GM23338 (cell line): ENCODE measurements at regions not wholly inside any gene's neighbourhood (a gene's known extent, or its start where the extent isn't known, plus 50 kb on each side); places are given as distances from the start of the nearest gene placed in this dataset.

ENCODE experiments used
- ATAC-seq: fragments of 200-7000 bp; cut with Tn5 transposase; 3 replicates; pipeline ENCODE4 v1.9.1; 2020
- DNase-seq: peaks from one replicate; pipeline ENCODE4 v3.0.0-alpha.2; 2015; ENCODE audit warnings: low spot score
- H2AFZ ChIP-seq: fragments of 200-600 bp; sonication (generic); 2 replicates; pipeline ENCODE4 v1.8.0; 2016; ENCODE audit warnings: antibody characterized with exemption, mild to moderate bottlenecking, moderate library complexity
- H3F3A ChIP-seq: fragments of 200-600 bp; sonication (generic); replicated peaks from 2 replicates; pipeline ENCODE4 v1.8.0; 2017; ENCODE audit warnings: antibody characterized with exemption, mixed run types, low read depth
- H3K27ac ChIP-seq: fragments of 200-600 bp; sonication (generic); 2 replicates; pipeline ENCODE4 v1.6.1; 2016; ENCODE audit warnings: low read depth
- H3K27me3 ChIP-seq: fragments of 200-600 bp; sonication (generic); 2 replicates; pipeline ENCODE4 v1.8.0; 2016; ENCODE audit warnings: mild to moderate bottlenecking, mixed run types, moderate library complexity; ENCODE audit not compliant: insufficient read depth
- H3K36me3 ChIP-seq: fragments of 200-600 bp; sonication (generic); 2 replicates; pipeline ENCODE4 v1.8.0; 2016; ENCODE audit warnings: mild to moderate bottlenecking; ENCODE audit not compliant: insufficient read depth
- H3K4me1 ChIP-seq: fragments of 200-600 bp; sonication (generic); 2 replicates; pipeline ENCODE4 v1.8.0; 2016; ENCODE audit warnings: mild to moderate bottlenecking, moderate library complexity; ENCODE audit not compliant: insufficient read depth
- H3K4me2 ChIP-seq: fragments of 200-600 bp; sonication (generic); 2 replicates; pipeline ENCODE4 v1.7.1; 2017; ENCODE audit warnings: mixed run types
- H3K4me3 ChIP-seq: fragments of 200-600 bp; sonication (generic); 2 replicates; pipeline ENCODE4 v1.6.1; 2016; ENCODE audit warnings: mixed run types
- H3K79me2 ChIP-seq: fragments of 200-600 bp; sonication (generic); replicated peaks from 2 replicates; pipeline ENCODE4 v1.8.0; 2017; ENCODE audit warnings: mild to moderate bottlenecking; ENCODE audit not compliant: insufficient read depth
- H3K9me2 ChIP-seq: fragments of 200-600 bp; sonication (generic); 2 replicates; pipeline ENCODE4 v1.8.0; 2017; ENCODE audit not compliant: insufficient read depth
- H4K20me1 ChIP-seq: fragments of 200-600 bp; sonication (generic); replicated peaks from 2 replicates; pipeline ENCODE4 v1.8.0; 2017; ENCODE audit warnings: mild to moderate bottlenecking; ENCODE audit not compliant: insufficient read depth
- H3K27ac Mint-ChIP-seq: 2 replicates; pipeline ENCODE4 v1.8.0; 2020; ENCODE audit warnings: inconsistent platforms, mild to moderate bottlenecking, moderate library complexity, mixed read lengths
- H3K27me3 Mint-ChIP-seq: 3 replicates; pipeline ENCODE4 v1.8.0; 2022; ENCODE audit warnings: low read depth, mild to moderate bottlenecking, moderate library complexity, mixed read lengths, inconsistent platforms; ENCODE audit not compliant: insufficient read depth, poor library complexity
- H3K36me3 Mint-ChIP-seq: 3 replicates; pipeline ENCODE4 v1.8.0; 2021; ENCODE audit warnings: low read depth, mild to moderate bottlenecking, inconsistent platforms, moderate library complexity, mixed read lengths
- H3K4me1 Mint-ChIP-seq: 3 replicates; pipeline ENCODE4 v1.8.0; 2020; ENCODE audit warnings: mild to moderate bottlenecking, inconsistent platforms, mixed read lengths
- H3K4me3 Mint-ChIP-seq: 3 replicates; pipeline ENCODE4 v1.8.0; 2021; ENCODE audit warnings: moderate library complexity, mild to moderate bottlenecking, inconsistent platforms, mixed read lengths
- H3K9me3 Mint-ChIP-seq: 3 replicates; pipeline ENCODE4 v1.8.0; 2020; ENCODE audit warnings: moderate library complexity, mild to moderate bottlenecking, inconsistent platforms, mixed read lengths
- CTCF ChIP-seq, 2 experiments: fragments of 200-600 bp in 1 of 2; sonication (generic) in 1 of 2; conservative IDR thresholded peaks; 2 replicates each; pipeline versions ENCODE4 v1.5.1 to v1.6.1; 2016 to 2017; ENCODE audit warnings: antibody characterized with exemption in 2 of 2, low read depth in 2 of 2, mild to moderate bottlenecking in 2 of 2, moderate library complexity in 1 of 2
- EZH2 ChIP-seq: fragments of 200-600 bp; sonication (generic); IDR thresholded peaks from one replicate; pipeline ENCODE4 v1.8.0; 2017; ENCODE audit warnings: antibody characterized with exemption, mild to moderate bottlenecking, low read depth; ENCODE audit not compliant: unreplicated experiment
- JUNB ChIP-seq: IDR thresholded peaks from one replicate; pipeline ENCODE4 v1.6.1; 2016; ENCODE audit warnings: antibody characterized with exemption; ENCODE audit not compliant: unreplicated experiment
- REST ChIP-seq: IDR thresholded peaks from one replicate; pipeline ENCODE4 v1.6.1; 2018; ENCODE audit warnings: antibody characterized with exemption; ENCODE audit not compliant: unreplicated experiment
- STAT1 ChIP-seq: IDR thresholded peaks from one replicate; pipeline ENCODE4 v1.6.1; 2016; ENCODE audit warnings: antibody characterized with exemption; ENCODE audit not compliant: unreplicated experiment
- ZNF114 ChIP-seq: fragments of 250-450 bp; sonication (Bioruptor Pico); IDR thresholded peaks from 2 replicates; pipeline ENCODE4 v1.5.0; 2020; ENCODE audit warnings: mild to moderate bottlenecking, moderate library complexity
- ZNF331 ChIP-seq: fragments of 250-450 bp; sonication (Bioruptor Pico); IDR thresholded peaks from 2 replicates; pipeline ENCODE4 v1.5.0; 2020; ENCODE audit warnings: low read depth, mild to moderate bottlenecking, moderate library complexity
- ZNF462 ChIP-seq: fragments of 250-450 bp; sonication (Bioruptor Pico); IDR thresholded peaks from 2 replicates; pipeline ENCODE4 v1.5.0; 2020; ENCODE audit warnings: mild to moderate bottlenecking, moderate library complexity

GRCh38 chr2:163291790-163292189 is 444.0 kb downstream of the FIGN start:
- H3K4me1 ChIP-seq = no peaks in the 10 kb centered on the region
- Mint-ChIP-seq H3K36me3 (no peaks in the 10 kb centered on the region), H3K9me3 (no peaks in the 10 kb centered on the region), H3K4me3 (no peak overlapping the region), H3K27me3 (no peaks in the 10 kb centered on the region), H3K27ac (no peak overlapping the region), H3K4me1 (no peaks in the 10 kb centered on the region)
- 0 out of 2 replicates have a peak, but pooled peaks cover 8% of the 10 kb centered on the region for H3K9me2 ChIP-seq
- ATAC-seq (no peak), DNase-seq (peak; percentile 17)
- no peak overlapping the region for H3K4me2 ChIP-seq
- H3K4me3 ChIP-seq = no peak overlapping the region
- TF ChIP-seq CTCF (conservative IDR thresholded peaks at IDR 0.05; ENCODE audit: low read depth in 2 of 2) = peak in 1 of 2 experiments; percentile 35; a peak in 2 of 4 replicates
- TF ChIP-seq EZH2 = no peak
- H2AFZ ChIP-seq = peak overlapping the region; percentile 11; the same call in 1 of the 2 replicates
- H3K27me3 ChIP-seq = no peaks in the 10 kb centered on the region
- H4K20me1 ChIP-seq = no peaks in the 10 kb centered on the region
- H3K27ac ChIP-seq = no peak overlapping the region
- H3F3A ChIP-seq = no peaks in the 10 kb centered on the region
- H3K79me2 ChIP-seq = no peaks in the 10 kb centered on the region
- H3K36me3 ChIP-seq = no peaks in the 10 kb centered on the region

GRCh38 chr2:163281717-163282116 is 443.1 kb upstream of the KCNH7 start:
- H3K9me3 Mint-ChIP-seq = no peaks in the 10 kb centered on the region; the same call in 2 of the 3 replicates
- no peak overlapping the region for H3K4me3 ChIP-seq
- H3K9me2 ChIP-seq = 0 out of 2 replicates have a peak, but pooled peaks cover 4% of the 10 kb centered on the region
- ATAC-seq (no peak), DNase-seq (no peak)
- no peaks in the 10 kb centered on the region for H3K27me3 ChIP-seq
- H2AFZ ChIP-seq = no peak overlapping the region
- H3K79me2 ChIP-seq = no peaks in the 10 kb centered on the region
- H3K36me3 Mint-ChIP-seq = no peaks in the 10 kb centered on the region
- H3K27ac ChIP-seq = no peak overlapping the region
- H3K4me1 Mint-ChIP-seq = no peaks in the 10 kb centered on the region
- no peaks in the 10 kb centered on the region for H3K27me3 Mint-ChIP-seq
- no peak overlapping the region for H3K27ac Mint-ChIP-seq
- H3K36me3 ChIP-seq = no peaks in the 10 kb centered on the region
- no peak overlapping the region for H3K4me3 Mint-ChIP-seq
- H3F3A ChIP-seq = no peaks in the 10 kb centered on the region
- H3K4me2 ChIP-seq = no peak overlapping the region
- H4K20me1 ChIP-seq = no peaks in the 10 kb centered on the region
- no peaks in the 10 kb centered on the region for H3K4me1 ChIP-seq
- TF ChIP-seq ZNF462 (CRISPR knock-in tag) = no peak
- TF ChIP-seq ZNF114 (CRISPR knock-in tag) = no peak
- TF ChIP-seq JUNB = no peak
- no peak for TF ChIP-seq ZNF331 (CRISPR knock-in tag)
- no peak for TF ChIP-seq STAT1
- TF ChIP-seq CTCF (conservative IDR thresholded peaks at IDR 0.05; ENCODE audit: low read depth in 2 of 2) = no peak
- no peak for TF ChIP-seq REST
